Mesenchymal stem cell (in vitro differentiated cells and primary cell): ENCODE measurements at regions not wholly inside any gene's neighbourhood (a gene's known extent, or its start where the extent isn't known, plus 50 kb on each side); places are given as distances from the start of the nearest gene placed in this dataset.

Experiments used
- DNase-seq: peaks from one replicate; pipeline ENCODE4 v3.0.0-alpha.2; 2013
- H2AFZ ChIP-seq: one replicate; pipeline ENCODE4 v1.6.1; 2013; ENCODE audit warnings: low read depth, mild to moderate bottlenecking, control low read depth, inconsistent platforms, low read length, moderate library complexity
- H2AK5ac ChIP-seq: 2 replicates; pipeline ENCODE4 v1.6.1; 2013; ENCODE audit warnings: low read length, moderate library complexity, mild to moderate bottlenecking, inconsistent platforms; ENCODE audit not compliant: severe bottlenecking
- H2BK120ac ChIP-seq: one replicate; pipeline ENCODE4 v1.6.1; 2013; ENCODE audit warnings: low read depth, mild to moderate bottlenecking, inconsistent platforms, low read length, moderate library complexity
- H2BK12ac ChIP-seq, 2 experiments: one replicate each; pipeline ENCODE4 v1.6.1; 2013; ENCODE audit warnings: inconsistent platforms in 2 of 2, low read length in 2 of 2, mild to moderate bottlenecking in 2 of 2, moderate library complexity in 2 of 2, control low read depth in 1 of 2
- H2BK15ac ChIP-seq: one replicate; pipeline ENCODE4 v1.6.1; 2013; ENCODE audit warnings: mild to moderate bottlenecking, low read depth, inconsistent platforms; ENCODE audit not compliant: poor library complexity, severe bottlenecking
- H2BK5ac ChIP-seq: 2 replicates; pipeline ENCODE4 v1.6.1; 2013; ENCODE audit warnings: low read depth, mild to moderate bottlenecking, low read length, control low read depth, inconsistent platforms; ENCODE audit not compliant: poor library complexity, severe bottlenecking
- H3K14ac ChIP-seq, 2 experiments: one replicate each; pipeline ENCODE4 v1.6.1; 2013; ENCODE audit warnings: inconsistent platforms in 2 of 2, low read length in 2 of 2, control low read depth in 1 of 2, mild to moderate bottlenecking in 1 of 2, moderate library complexity in 1 of 2
- H3K18ac ChIP-seq, 2 experiments: one replicate each; pipeline ENCODE4 v1.6.1; 2013; ENCODE audit warnings: inconsistent platforms in 2 of 2, low read length in 2 of 2, control low read depth in 1 of 2, low read depth in 1 of 2, mild to moderate bottlenecking in 1 of 2
- H3K23ac ChIP-seq, 2 experiments: one replicate each; pipeline ENCODE4 v1.6.1; 2013; ENCODE audit warnings: inconsistent platforms in 2 of 2, low read length in 2 of 2, mild to moderate bottlenecking in 2 of 2, moderate library complexity in 2 of 2, control low read depth in 1 of 2
- H3K27ac ChIP-seq: 2 replicates; pipeline ENCODE4 v1.5.1; 2013; ENCODE audit warnings: mild to moderate bottlenecking, moderate library complexity, low read length, control low read depth, inconsistent platforms; ENCODE audit not compliant: poor library complexity, severe bottlenecking
- H3K27me3 ChIP-seq, 2 experiments: 2 replicates each; pipeline versions ENCODE4 v1.6.1 to v1.7.0; 2013; ENCODE audit warnings: low read length in 2 of 2, mild to moderate bottlenecking in 2 of 2, moderate library complexity in 2 of 2, control low read depth in 1 of 2, inconsistent platforms in 1 of 2; ENCODE audit not compliant: control insufficient read depth in 1 of 2, insufficient read depth in 1 of 2
- H3K36me3 ChIP-seq, 2 experiments: 2 replicates each; pipeline versions ENCODE4 v1.6.1 to v1.7.0; 2013; ENCODE audit warnings: low read length in 2 of 2, control low read depth in 1 of 2, inconsistent platforms in 1 of 2, low read depth in 1 of 2, mild to moderate bottlenecking in 1 of 2; ENCODE audit not compliant: insufficient read depth in 2 of 2, control insufficient read depth in 1 of 2
- H3K4ac ChIP-seq, 2 experiments: one replicate each; pipeline ENCODE4 v1.6.1; 2013; ENCODE audit warnings: inconsistent platforms in 2 of 2, low read length in 2 of 2, mild to moderate bottlenecking in 2 of 2, moderate library complexity in 2 of 2, control low read depth in 1 of 2, low read depth in 1 of 2
- H3K4me1 ChIP-seq: 2 replicates; pipeline ENCODE4 v1.6.1; 2013; ENCODE audit warnings: low read depth, low read length, control low read depth; ENCODE audit not compliant: control insufficient read depth, insufficient read depth
- H3K4me2 ChIP-seq: 2 replicates; pipeline ENCODE4 v1.6.1; 2013; ENCODE audit warnings: low read length, mild to moderate bottlenecking, inconsistent platforms; ENCODE audit not compliant: poor library complexity, severe bottlenecking
- H3K4me3 ChIP-seq, 2 experiments: 2 replicates each; pipeline versions ENCODE4 v1.5.1 to v1.7.0; 2013; ENCODE audit warnings: low read length in 2 of 2, mild to moderate bottlenecking in 2 of 2, control low read depth in 1 of 2, low read depth in 1 of 2; ENCODE audit not compliant: insufficient read depth in 1 of 2
- H3K79me1 ChIP-seq: replicated peaks from 2 replicates; pipeline ENCODE4 v1.6.1; 2013; ENCODE audit warnings: mild to moderate bottlenecking, control low read depth, low read length, inconsistent platforms; ENCODE audit not compliant: poor library complexity, severe bottlenecking
- H3K9ac ChIP-seq: 2 replicates; pipeline ENCODE4 v1.7.0; 2013; ENCODE audit warnings: mild to moderate bottlenecking, low read length, moderate library complexity
- H3K9me3 ChIP-seq: 2 replicates; pipeline ENCODE4 v1.7.0; 2013; ENCODE audit warnings: mild to moderate bottlenecking, low read length; ENCODE audit not compliant: control insufficient read depth
- H4K8ac ChIP-seq: one replicate; pipeline ENCODE4 v1.6.1; 2013; ENCODE audit warnings: inconsistent platforms, mild to moderate bottlenecking, low read length, moderate library complexity
- H4K91ac ChIP-seq: one replicate; pipeline ENCODE4 v1.6.1; 2013; ENCODE audit warnings: mild to moderate bottlenecking, low read length, inconsistent platforms
- WGBS: methylation state at CpG from one replicate; pipeline ENCODE4 v1.1.7; 2013; ENCODE audit warnings: mixed read lengths; 5-methylcytosine and 5-hydroxymethylcytosine counted together

DNA sequence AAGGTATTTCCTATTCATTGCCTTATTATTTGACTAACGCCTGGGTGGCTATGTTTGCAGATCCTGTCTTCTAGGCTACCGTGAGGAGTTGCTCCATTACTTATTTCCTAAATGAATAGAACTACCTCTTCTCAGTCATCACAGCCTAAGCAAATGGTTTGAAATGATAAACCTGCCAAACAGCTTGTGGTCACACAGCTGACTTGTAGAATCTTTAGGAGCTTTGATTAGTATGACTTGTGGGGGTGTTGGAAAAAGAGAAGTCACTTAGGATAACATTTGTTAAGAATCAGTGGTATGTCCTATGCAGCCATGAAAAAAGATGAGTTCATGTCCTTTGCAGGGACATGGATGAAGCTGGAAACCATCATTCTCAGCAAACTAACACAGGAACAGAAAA is 169.3 kb downstream of the PPARGC1A start:
- H3K18ac ChIP-seq, result no peak overlapping the region
- no peak overlapping the region for H3K14ac ChIP-seq
- 98% methylated on average over 2 of the region's 2 CpGs for WGBS
- no peak overlapping the region for H3K4ac ChIP-seq
- H2AFZ ChIP-seq, result no peak overlapping the region
- H3K27me3 ChIP-seq, result no peaks in the 10 kb centered on the region
- H3K9me3 ChIP-seq, result no peaks in the 10 kb centered on the region
- H3K36me3 ChIP-seq, result no peaks in the 10 kb centered on the region
- no peak overlapping the region for H3K4me2 ChIP-seq
- no peak overlapping the region for H2AK5ac ChIP-seq
- no peak overlapping the region for H3K4me3 ChIP-seq
- no peak overlapping the region for H2BK12ac ChIP-seq
- H2BK15ac ChIP-seq, result no peak overlapping the region
- no peaks in the 10 kb centered on the region for H3K4me1 ChIP-seq
- H2BK120ac ChIP-seq, result no peak overlapping the region
- H3K9ac ChIP-seq, result no peak overlapping the region
- H3K27ac ChIP-seq, result no peak overlapping the region
- H3K79me1 ChIP-seq, result no peaks in the 10 kb centered on the region
- H3K23ac ChIP-seq, result no peak overlapping the region
- no peak overlapping the region for H4K91ac ChIP-seq
- DNase-seq, result no peak
- H4K8ac ChIP-seq, result no peak overlapping the region
- no peak overlapping the region for H2BK5ac ChIP-seq

DNA sequence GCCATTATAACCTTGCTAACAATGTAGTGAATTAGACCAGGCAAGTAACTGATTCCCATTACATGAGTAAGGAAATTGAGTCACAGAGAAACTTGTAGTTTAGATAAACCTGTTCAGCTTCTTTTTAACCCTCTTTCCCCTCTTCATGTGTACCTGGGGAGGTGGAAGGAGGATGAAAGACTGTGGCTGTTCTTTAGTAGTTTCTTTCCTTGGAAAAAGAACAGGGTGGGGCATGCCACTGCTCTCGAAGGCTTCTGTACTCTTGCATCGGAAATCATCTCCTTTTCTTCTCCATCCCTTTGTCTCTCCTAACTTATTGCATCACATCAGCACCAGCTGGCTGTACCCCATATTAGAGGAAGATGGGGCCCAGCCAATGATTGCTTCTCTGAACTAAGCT is 171.4 kb downstream of the PPARGC1A start:
- Histone ChIP-seq H2BK12ac (no peak overlapping the region), H3K79me1 (no peaks in the 10 kb centered on the region), H2AFZ (no peak overlapping the region), H3K9me3 (no peaks in the 10 kb centered on the region), H3K18ac (no peak overlapping the region), H2BK15ac (no peak overlapping the region), H2BK5ac (no peak overlapping the region), H2BK120ac (no peak overlapping the region), H3K4ac (no peak overlapping the region), H3K4me1 (no peaks in the 10 kb centered on the region), H4K8ac (no peak overlapping the region), H3K4me3 (no peak overlapping the region), H3K36me3 (no peaks in the 10 kb centered on the region), H3K27me3 (no peaks in the 10 kb centered on the region), H3K14ac (no peak overlapping the region), H2AK5ac (no peak overlapping the region), H3K23ac (no peak overlapping the region), H3K27ac (no peak overlapping the region), H3K9ac (no peak overlapping the region), H3K4me2 (no peak overlapping the region), H4K91ac (no peak overlapping the region)
- DNase-seq, result no peak
- WGBS, result 92% methylated on average over 2 of the region's 2 CpGs

DNA sequence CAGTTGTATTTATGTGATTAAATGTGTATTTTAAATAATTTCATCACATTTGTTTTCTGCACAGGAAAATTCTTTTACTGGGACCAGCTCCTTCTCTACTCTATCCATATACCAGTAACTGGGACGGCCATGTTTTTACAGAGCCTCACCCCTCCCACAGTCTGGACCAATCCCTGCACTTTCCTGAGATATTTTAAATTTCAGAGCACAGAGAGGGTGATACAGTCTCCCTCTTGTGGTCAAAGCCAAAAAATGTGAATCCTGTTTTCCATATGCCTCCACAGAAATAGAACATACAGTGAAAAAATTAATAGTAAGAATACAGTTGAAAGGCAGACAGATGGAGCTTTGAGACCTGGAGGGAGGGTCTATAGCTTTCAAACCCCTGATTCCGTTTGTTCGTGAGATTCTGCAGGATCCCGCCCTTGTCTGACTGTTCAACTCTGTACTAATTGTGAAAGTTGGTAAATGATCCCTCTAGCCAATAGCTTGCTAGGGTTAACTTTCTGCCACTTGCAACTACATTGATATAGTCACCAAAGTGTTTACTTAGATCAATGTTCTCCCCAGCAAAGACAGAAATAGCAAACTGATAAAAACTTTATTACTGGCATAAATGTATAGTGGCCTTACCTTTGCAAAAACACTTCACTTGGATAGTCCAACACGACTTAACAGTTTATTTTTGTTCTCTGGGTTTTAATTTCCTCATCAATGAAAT is 172.2 kb downstream of the PPARGC1A start:
- Histone ChIP-seq H3K4me1 (no peaks in the 10 kb centered on the region), H3K4me2 (no peak overlapping the region), H2BK15ac (no peak overlapping the region), H4K91ac (no peak overlapping the region), H3K27ac (no peak overlapping the region), H3K18ac (no peak overlapping the region), H2BK120ac (no peak overlapping the region), H3K27me3 (no peaks in the 10 kb centered on the region), H3K36me3 (no peaks in the 10 kb centered on the region), H2BK5ac (no peak overlapping the region), H3K4ac (no peak overlapping the region), H4K8ac (no peak overlapping the region), H3K9ac (no peak overlapping the region), H2AK5ac (no peak overlapping the region), H2BK12ac (no peak overlapping the region), H3K14ac (no peak overlapping the region), H3K4me3 (no peak overlapping the region), H3K9me3 (no peaks in the 10 kb centered on the region), H3K79me1 (no peaks in the 10 kb centered on the region), H3K23ac (no peak overlapping the region), H2AFZ (no peak overlapping the region)
- DNase-seq, result peak; percentile 27
- 93% methylated on average over 4 of the region's 5 CpGs for whole genome bisulfite sequencing

DNA sequence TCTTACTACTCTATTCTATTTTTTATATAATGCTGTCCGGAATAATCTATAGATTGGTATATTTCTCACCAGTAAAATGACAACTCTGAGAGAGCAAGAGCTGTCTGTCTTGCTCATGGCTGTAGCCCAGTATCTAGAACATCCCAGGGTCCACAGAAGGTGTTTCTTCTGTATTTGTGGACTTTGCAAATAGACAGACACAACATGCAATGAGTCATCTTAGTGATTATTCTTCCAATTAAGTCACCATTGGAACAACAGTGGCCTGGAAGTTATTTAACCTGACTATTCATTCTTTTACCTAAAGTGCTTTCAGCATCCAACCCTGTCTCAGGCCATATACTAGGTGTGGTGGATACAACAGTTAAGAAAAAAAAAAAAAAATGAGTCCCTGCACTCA is 179.5 kb downstream of the PPARGC1A start:
- Histone ChIP-seq H3K9me3 (no peaks in the 10 kb centered on the region), H3K9ac (no peak overlapping the region), H4K8ac (no peak overlapping the region), H2BK5ac (no peak overlapping the region), H3K4me1 (peaks cover 8% of the 10 kb centered on the region), H3K27me3 (no peaks in the 10 kb centered on the region), H3K4ac (no peak overlapping the region), H3K14ac (no peak overlapping the region), H2BK12ac (no peak overlapping the region), H3K4me2 (no peak overlapping the region), H2AK5ac (no peak overlapping the region), H3K18ac (no peak overlapping the region), H3K36me3 (no peaks in the 10 kb centered on the region), H3K23ac (no peak overlapping the region), H3K79me1 (no peaks in the 10 kb centered on the region), H2BK120ac (no peak overlapping the region), H2AFZ (no peak overlapping the region), H3K4me3 (no peak overlapping the region), H3K27ac (no peak overlapping the region), H2BK15ac (no peak overlapping the region), H4K91ac (no peak overlapping the region)
- no CpG with 5 or more reads among the region's 1 CpG for WGBS
- DNase-seq, result no peak
